NCI-H748 (cell line): ENCODE measurements at regions not wholly inside any gene's neighbourhood (a gene's known extent, or its start where the extent isn't known, plus 50 kb on each side); places are given as distances from the start of the nearest gene placed in this dataset.
A peak's percentile ranks its signal among the peaks of the same experiment; 100 is the strongest.

ENCODE experiments used
- DNase-seq: peaks from one replicate; lab custom pipeline; 2025; ENCODE audit not compliant: unreplicated experiment; lab: John Stamatoyannopoulos, UW

DNA sequence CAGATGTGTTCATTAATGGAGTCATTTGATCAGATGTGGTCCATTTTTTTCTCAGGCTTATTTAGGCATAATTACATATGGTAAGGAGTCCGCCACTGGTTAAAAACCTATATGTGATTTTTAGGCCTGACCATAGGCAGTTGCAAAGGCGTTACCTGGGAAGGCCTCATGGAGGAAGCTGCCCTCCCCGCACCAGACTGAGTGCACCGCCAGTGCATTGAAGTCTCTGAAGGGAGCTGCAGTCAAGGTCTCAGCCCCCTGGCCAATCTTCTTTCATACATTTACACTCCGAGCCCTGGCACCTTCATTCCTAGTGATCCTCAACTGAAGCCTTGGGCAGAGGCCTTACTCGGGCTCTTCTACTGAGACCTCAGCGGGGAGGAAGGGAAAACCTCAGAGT, 898.2 kb upstream of the AGA start:
- no peak for DNase-seq

DNA sequence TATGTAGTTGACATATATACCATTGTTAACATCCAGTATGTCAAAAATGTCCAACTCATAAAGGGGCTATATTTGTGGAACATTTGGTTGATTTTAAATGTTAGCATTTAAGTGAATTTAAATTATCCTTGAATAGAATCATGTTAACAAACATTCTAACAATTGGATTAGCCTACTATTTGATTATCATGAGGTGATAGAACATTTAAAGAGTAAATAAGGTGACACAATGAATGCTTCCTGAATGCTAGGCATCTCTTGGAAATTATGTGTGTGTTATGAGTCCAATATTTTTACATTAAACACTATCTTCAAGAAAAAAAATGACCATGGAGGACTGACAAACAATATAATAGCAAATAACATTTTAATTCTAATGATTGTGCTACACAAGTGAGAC, 901.9 kb upstream of the AGA start:
- DNase-seq = no peak

DNA sequence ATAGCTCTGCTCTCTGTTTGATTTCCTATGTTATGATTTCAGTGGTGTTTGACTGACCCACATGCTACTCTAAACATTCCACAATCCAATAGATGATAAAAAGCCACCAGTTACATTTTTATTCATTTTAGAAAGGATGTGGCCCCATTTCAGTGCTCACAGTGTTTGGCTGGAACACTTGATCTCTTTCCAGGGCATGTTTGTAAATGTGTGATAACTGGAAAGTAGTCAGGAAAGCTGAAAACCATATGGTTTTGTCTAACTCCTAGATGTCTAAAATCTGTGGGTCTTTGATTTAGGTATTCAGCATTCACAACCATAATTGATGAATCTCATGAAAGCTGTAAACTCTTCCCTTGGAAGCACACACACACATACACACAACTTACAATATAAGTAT, 904.9 kb upstream of the AGA start:
- DNase-seq = no peak

DNA sequence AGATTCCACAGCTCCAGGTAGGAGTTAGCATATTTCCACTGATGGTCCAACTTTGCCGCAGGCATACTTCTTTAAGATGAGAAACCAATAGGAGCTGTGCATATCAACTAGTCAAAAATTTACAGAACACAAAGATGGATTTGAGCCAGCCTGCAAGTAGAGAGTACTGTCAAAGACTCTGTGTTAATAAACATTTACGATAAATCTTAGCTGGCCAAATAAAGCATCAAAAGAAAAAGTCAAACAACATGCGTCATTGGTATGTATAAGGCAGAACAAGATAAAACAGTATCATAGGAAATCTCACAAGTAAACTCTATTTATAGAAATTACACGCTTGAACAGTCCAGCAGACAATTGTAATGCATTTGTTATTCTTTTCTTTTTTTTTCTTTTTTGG, 907.4 kb upstream of the AGA start:
- DNase-seq = no peak

DNA sequence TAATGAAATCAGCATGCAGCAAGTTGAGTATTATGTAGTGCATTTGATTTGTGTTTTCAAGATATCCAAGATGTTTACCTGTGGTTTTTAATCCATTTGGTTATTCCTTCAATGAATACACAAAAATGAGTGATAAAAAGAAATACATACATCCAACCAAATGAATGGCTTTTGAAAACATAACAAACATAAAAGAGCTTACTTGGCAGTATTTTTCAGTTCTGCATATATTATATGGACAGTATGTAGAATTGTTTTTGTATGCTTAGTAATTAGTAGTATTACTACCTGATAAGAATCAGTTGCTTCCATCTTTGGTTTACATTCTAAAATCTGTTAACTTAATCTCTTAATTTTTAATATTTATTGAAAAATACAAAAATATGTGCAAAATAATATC, 908.9 kb upstream of the AGA start:
- no peak for DNase-seq

DNA sequence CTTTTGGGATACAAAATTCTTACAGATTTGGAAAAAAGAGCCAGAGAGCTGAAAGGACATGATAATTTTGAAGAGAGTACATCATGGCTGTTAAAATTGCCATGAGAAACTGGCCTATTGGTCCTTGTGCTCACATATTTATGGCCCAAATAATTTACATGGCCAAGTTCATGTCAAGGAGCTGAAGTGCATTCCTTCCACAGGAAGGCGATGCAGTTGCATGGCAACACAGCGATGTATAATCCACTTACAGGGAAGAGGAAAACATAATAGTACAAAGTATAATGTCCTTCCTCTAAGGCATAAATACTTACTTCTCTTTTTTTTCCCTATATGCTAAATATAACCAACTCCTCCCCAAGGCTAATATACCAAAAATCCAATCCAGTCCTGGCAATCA, 914.5 kb upstream of the AGA start:
- no peak for DNase-seq

DNA sequence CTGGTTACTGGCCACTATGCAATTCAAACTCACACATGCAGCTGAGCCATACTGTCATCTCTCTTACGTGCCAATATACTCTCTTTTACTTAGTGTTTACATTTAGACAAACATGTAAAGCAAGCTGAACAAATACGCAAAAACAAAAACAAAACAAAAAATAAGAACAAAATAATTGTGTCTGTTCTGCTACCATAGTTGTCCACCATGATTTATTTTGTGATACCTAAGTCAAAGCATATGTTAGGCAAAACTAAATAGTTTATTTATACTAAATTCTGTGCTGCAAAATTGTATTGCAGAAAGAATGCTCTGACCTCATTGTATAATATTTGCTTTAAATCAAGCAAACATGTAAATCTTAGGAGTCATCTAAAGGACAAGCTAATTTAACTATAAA, 943.2 kb upstream of the AGA start:
- no peak for DNase-seq

DNA sequence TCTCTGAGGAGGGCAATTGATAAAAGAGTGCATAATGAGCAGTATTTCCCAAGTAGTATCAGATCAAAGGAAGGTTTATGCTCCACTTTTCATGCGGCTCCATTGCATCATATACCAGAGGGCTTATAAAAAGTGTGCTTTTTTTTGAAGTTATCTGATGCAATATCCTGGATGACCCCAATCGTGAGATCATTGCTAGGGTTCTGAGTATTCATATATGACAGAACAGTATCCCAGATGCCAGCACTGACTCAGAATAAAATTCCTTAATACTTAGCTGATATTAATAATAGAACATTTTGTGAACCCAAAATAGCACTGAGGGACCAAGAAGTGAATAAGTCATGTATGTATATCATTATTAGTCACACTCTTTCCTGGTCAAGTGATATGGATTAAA, 945.5 kb upstream of the AGA start:
- DNase-seq = no peak

DNA sequence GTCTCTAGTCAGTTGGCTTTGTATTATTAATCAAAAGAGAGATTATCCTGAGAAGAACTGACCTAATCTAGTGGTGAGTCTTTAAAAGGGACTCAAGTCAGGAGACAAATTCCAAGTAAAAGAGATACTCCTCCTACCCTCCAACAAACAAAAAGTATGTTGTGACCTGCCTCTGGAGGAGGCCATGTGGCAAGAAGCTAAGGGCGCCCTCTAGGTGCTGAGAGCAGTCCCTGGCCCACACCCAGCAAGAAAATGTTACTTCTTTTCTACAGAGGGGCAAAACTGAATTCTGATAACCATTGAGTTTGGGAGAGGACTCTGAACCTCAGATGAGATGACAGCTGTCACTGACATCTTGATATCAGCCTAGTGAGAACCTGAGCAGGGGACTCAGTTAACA, 953.6 kb upstream of the AGA start:
- DNase-seq = no peak

DNA sequence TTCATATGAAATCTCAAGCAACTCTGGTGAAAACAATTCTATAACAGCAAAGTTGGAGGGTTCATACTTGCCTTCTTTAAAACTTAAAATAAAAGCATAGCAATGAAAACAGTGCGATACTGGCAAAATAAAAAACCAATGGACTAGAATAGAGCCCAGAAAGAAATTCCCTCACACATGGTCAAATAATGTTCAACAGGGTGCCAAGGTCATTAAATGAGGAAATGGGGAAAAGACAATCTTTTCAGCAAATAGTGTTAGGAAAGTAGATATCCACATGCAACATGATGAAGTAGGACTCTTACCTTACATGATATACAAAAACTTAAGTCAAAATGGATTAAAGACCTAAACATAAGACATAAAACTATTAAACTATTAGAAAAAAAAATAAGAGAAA, 970.2 kb upstream of the AGA start:
- DNase-seq = no peak

DNA sequence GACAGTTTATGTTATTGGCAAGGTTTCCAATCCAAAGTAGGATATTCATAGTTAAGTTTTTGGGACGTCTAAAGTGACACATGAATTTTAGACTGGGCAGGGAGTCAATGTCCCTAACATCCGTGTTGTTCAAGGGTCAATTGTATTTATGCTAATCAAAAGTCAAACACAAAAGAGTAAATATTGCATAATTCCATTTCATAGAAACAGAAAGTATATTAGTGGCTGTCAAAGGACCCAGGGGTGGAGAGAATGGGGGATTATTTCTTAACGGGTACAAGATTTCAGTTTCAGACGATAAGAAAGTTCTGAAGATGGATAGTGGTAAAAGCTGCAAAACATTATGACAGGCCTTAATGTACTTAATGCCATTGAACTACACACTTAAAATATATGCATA, 971.8 kb upstream of the AGA start:
- DNase-seq = no peak

DNA sequence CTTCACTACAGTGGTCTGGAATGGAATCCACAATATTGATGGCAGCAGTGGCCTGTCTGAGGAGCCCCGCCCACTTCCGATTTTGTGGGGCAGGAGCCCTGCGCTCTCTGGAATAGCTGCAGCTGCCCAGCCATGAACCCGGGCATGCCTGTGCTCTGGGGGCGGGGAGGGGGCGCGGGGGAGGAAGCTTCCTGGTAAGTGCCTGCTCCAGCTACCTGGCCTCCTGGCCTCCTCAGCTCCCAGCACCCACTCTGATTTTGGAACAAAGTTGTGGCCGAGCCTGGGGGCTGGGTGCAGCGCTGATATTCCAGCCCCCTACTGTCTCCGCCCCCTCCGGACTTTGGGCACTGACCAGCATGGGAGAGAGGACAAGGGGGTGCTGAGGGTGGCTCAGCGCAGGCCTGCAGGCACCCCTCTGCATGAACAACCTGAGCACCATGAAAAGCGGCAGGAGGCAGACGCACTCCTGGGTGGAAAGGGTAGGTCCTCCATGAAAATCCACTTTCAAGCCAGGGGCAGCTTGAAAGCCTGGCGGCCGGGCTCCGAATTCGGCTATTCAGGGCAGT, 972.7 kb upstream of the AGA start:
- no peak for DNase-seq

DNA sequence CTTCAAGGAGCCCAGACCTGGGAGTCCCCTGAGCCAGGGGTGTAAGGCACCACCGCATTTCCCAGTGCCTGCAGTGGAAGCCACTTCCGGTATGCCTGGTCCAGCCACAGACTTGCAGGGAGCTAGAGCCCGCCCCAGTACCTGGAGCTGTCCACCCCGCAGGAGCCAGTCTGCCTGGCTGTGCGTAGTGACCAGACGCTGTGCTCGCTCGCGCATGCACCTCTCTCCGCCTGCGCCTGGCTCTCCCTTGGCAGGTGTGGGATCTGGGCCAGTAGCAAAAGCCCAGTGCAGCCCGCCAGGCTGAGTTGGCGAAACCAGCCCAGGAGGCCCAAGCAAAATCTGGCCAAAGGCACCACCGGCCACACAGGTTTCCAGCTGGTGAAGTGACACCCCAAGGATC, 973.7 kb upstream of the AGA start:
- DNase-seq = no peak

DNA sequence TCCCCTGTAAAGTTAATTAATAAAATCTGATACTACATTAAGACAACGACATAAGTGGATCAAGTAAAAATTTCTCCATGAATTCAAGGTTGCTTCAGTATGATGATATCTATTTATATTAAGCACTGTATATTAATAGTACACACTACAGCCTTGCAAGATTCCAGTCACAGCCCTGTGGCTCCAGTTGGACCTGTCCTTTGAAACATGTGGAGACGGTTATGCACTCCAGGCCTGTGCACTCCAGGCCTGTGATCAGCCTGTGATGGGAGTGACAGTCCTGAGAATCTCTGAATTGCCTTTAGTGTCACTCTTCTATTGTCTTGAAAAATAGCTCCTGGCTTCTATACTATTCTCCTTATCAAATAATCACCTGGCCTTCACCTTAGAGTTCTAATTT, 981.1 kb upstream of the AGA start:
- no peak for DNase-seq

DNA sequence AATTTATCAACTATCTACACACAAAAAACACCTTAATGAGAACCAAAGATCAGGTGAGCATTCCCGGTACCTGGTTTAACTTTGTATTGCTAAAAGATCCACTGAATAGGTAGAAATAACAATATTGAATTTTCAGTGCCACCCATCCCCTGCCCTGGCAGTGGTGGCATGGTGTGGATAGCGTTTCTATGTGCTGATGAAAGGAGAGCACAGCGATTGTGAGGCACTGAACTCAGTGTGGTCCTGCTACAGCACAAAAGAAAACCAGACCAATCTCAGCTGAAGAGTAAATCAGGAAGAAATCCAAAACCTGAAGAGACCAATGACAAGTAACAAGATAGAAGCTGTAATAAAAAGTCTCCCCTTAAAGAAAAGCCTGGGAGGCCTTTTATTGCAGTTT, 984.6 kb upstream of the AGA start:
- no peak for DNase-seq

DNA sequence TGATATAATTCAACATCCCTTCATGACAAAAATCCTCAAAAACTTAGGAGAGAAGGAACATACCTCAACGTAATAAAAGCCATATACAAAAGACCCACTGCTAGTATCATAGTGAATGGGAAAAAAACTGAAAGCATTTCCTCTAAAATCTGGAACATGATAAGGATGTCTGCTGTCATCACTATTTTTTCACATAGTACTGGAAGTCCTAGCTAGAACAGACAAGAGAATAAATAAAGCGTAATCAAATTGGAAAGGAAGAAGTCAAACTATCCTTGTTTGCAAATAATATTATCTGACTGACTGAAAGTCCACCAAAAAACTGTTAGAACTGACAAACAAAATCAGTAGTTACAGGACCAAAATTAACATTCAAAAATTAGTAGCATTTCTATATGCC, 985.4 kb upstream of the AGA start:
- no peak for DNase-seq

DNA sequence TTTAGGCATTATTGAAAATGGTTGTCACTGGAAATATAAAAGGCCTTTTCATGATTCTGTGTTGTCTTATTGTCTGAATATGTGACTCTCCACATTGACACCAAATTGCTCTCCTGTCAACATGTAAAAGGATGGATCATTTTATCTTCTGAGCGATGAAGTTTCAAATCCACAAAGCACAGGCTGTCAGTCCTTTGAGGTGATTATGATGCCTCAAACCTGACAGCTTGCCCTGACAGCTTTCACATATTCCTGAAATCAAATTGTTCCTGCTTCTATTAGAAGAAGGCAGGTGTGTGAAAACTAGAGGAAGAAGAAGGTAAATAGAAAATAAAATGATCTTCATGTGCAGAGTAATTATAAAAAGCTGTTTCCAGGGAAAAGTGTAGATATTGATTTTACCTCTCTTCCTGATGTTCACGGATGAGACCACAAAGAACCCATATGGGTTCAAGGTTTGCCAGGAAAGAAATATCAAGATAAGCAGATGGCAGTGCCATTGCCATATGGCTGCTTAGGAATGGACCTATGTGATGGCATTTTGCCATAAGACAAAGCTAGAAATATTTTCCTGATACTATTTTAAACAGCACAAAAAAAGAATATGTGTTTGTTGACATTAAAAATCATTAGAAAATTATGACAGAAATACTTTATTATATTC, 1006.3 kb upstream of the AGA start:
- DNase-seq = no peak

DNA sequence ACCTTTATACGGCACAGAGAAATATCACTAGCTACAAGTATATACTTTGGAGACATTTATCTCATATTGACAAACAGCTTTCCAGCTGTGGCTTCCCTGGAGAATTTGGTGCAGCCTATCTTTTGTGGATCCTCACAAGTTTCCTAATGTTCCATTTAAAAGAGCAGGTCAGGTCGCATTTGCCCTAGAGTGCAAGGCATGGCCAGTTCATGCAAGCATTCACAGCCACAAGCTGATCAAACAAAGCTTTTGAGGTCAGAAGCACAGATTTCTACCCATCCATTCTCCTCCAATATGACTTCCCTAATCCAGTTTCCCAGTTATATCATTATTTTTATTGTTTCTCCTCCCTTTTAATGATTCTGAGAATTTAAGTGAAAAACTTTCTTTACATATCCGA, 1008.4 kb upstream of the AGA start:
- DNase-seq = no peak

DNA sequence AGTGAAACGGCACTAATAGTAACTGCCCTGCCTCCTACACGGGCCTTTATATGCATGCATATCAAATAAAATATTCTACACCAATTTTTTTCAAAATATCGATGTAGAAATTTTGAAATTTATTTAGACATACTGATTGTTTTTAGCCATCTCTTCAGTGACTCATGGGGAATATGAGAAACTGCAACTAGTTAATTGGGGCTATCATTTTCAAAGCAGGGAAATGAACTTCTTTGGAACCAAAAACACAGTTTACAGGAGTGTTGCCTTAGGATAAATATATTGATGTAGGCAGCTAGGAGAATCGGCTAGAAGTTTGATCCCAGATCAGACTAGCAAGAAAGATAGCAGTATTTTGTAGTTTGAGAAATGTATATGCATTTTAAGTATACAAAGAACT, 1010.8 kb upstream of the AGA start:
- no peak for DNase-seq

DNA sequence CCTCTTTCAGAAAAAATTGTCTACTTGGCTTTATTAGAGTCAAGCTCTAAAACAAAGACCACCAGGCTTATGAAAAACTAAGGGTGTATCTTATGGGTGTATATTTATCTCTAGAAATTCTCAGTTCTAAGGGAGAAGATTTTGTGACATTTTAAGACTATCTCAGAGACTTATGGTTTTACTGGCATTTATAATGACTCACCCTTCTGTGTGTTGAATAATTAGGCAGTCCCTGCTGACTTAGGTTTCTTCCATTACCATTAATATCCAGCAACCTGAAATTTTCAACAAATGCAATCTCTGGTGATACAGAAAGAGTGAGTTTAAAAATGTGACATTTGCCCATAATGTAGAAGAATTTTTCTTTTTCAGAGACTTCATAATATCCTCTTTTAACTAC, 1015.0 kb upstream of the AGA start:
- DNase-seq = no peak

DNA sequence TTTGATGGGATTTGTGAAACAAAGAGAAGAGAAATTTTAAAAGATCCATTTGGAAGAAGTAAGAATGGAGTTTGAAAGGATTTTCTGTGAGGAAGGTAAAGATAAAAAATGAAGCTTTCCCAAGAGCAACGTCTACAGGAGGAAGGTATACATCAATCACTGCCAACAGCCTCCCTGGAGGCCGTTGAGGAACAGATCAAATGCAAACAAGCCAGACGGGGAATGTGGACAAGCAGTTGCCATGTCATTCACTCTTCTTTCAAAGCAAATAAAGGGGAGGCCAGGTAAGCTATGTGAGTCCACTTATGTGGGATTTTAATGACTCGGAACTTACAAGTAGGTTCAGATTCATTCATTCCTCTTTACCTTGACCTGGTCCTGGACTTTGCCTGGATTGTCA, 1020.5 kb upstream of the AGA start:
- peak; percentile 81 for DNase-seq

DNA sequence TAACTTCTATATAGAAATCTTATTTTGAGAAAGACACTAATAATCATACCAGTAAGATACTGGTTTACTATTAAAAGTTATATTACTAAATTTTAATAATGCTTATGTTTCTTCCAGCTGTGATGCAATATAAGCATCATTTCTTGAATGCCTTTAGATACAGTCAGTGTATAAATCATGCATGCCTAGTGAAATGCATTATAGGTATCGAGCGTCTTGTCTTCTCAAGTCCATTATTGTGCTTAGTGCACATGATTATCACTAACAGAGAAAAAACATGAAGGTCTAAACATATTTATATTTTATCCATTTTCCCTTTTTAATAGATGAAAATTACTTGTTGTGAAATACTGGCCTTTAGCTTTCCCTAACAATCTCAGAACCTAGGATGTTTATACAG, 1021.5 kb upstream of the AGA start:
- no peak for DNase-seq

DNA sequence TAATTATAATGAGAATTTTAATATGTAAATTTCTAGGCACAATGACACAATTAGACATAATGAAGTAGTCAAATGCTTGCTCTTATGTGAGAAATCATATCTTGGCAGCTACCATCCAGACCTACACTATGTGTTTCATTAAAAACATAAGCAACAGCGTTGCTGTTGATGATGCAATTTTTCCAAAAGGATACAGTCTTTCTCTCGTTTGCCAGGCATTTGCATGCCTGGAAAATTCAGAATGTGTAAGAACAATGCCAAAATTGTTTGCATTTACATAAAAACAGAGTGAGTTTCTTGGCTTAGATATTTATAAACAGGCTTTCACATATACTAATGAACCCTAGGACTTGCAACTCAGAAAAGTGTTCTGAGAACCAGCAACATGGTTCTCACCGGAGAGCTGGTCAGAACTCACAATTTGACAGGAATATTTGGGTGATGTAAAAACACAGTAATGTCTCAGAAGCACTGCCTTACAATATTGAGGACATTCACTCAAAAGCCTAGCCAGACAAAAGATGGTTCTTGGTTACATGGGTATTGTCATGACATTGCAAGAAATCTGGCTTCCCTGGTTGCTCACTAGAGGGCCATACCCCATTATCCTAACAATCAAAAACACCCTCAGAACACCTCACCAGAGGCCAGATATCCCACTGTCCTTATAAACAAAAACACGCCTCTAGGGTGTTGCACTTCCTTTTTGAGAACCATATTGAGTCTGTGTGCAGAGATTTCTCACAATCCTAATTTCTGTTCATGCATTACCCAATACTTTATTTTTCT, 1029.0 kb upstream of the AGA start:
- no peak for DNase-seq
